Activated gamma-delta T cell (primary cell): ENCODE measurements at regions not wholly inside any gene's neighbourhood (a gene's known extent, or its start where the extent isn't known, plus 50 kb on each side); places are given as distances from the start of the nearest gene placed in this dataset.
"Not testable (repeated sequence)": the region's sequence is repeated elsewhere in the genome, so short reads cannot be mapped to it uniquely, and the experiment has no call there.

Experiments used
- DNase-seq: peaks from one replicate; lab custom pipeline; 2025; lab: John Stamatoyannopoulos, UW

- DNase-seq, result no peak
Observed at GRCh38 chr7:52270301-52270700, 765.1 kb upstream of the POM121L12 start.

GRCh38 chr7:52269669-52270068 is 765.8 kb upstream of the POM121L12 start:
- no peak for DNase-seq

GRCh38 chr7:52261057-52261456 is 774.4 kb upstream of the POM121L12 start:
- no peak for DNase-seq

GRCh38 chr7:52260046-52260665 is 775.3 kb upstream of the POM121L12 start:
- no peak for DNase-seq

- DNase-seq, result no peak
Observed at GRCh38 chr7:52257890-52258289, 777.5 kb upstream of the POM121L12 start.

GRCh38 chr7:52254396-52255010 is 780.9 kb upstream of the POM121L12 start:
- DNase-seq, result no peak

GRCh38 chr7:52253953-52254352 is 781.5 kb upstream of the POM121L12 start:
- DNase-seq, result no peak

GRCh38 chr7:52249741-52250140 is 785.7 kb upstream of the POM121L12 start:
- no peak for DNase-seq

- no peak for DNase-seq
Observed at GRCh38 chr7:52247518-52247917, 787.9 kb upstream of the POM121L12 start.

- DNase-seq, result no peak
Observed at GRCh38 chr7:52243685-52244084, 791.7 kb upstream of the POM121L12 start.

- DNase-seq, result no peak
Observed at GRCh38 chr7:52233248-52233647, 802.2 kb upstream of the POM121L12 start.

- no peak for DNase-seq
Observed at GRCh38 chr7:52211930-52212329, 823.5 kb upstream of the POM121L12 start.

- DNase-seq, result no peak
Observed at GRCh38 chr7:52209614-52210013, 825.8 kb upstream of the POM121L12 start.

GRCh38 chr7:52197221-52197620 is 838.2 kb upstream of the POM121L12 start:
- no peak for DNase-seq

GRCh38 chr7:52195664-52196063 is 839.8 kb upstream of the POM121L12 start:
- no peak for DNase-seq

- DNase-seq, result no peak
Observed at GRCh38 chr7:52189153-52189778, 846.2 kb upstream of the POM121L12 start.

- DNase-seq, result no peak
Observed at GRCh38 chr7:52184006-52184703, 851.3 kb upstream of the POM121L12 start.

GRCh38 chr7:52179934-52180333 is 855.5 kb upstream of the POM121L12 start:
- DNase-seq, result no peak

GRCh38 chr7:52168085-52168484 is 851.5 kb upstream of the COBL start:
- no peak for DNase-seq

GRCh38 chr7:52163311-52163710 is 846.7 kb upstream of the COBL start:
- no peak for DNase-seq

GRCh38 chr7:52161483-52161882 is 844.9 kb upstream of the COBL start:
- no peak for DNase-seq

- not testable (repeated sequence) for DNase-seq
Observed at GRCh38 chr7:52159421-52159820, 842.8 kb upstream of the COBL start.

- no peak for DNase-seq
Observed at GRCh38 chr7:52154382-52154781, 837.8 kb upstream of the COBL start.
